B cell (primary cell): ENCODE measurements at regions not wholly inside any gene's neighbourhood (a gene's known extent, or its start where the extent isn't known, plus 50 kb on each side); places are given as distances from the start of the nearest gene placed in this dataset.
"Not testable (repeated sequence)": the region's sequence is repeated elsewhere in the genome, so short reads cannot be mapped to it uniquely, and the experiment has no call there.

Experiments used
- ATAC-seq: fragments of 200-7000 bp; cut with Tn5 transposase; one replicate; pipeline ENCODE4 v1.10.0; 2021; ENCODE audit warnings: low read depth, mild to moderate bottlenecking, moderate number of reproducible peaks, moderate library complexity
- CTCF ChIA-PET: fragments of 350-600 bp; sonication (Branson Sonifier 250); formaldehyde crosslinking; loops from one replicate; lab custom pipeline; 2021; ENCODE audit warnings: antibody characterized with exemption, inconsistent platforms; lab: Charles Lee
- POLR2A ChIA-PET: fragments of 350-600 bp; sonication (Branson Sonifier 250); formaldehyde crosslinking; loops from one replicate; lab custom pipeline; 2021; ENCODE audit warnings: antibody characterized with exemption; lab: Charles Lee
- DNase-seq: peaks from one replicate; pipeline ENCODE4 v3.0.0; 2013
- H2AFZ ChIP-seq: 2 replicates; pipeline ENCODE4 v1.6.1; 2012; ENCODE audit warnings: mild to moderate bottlenecking, low read depth, low read length; ENCODE audit not compliant: insufficient read depth, poor library complexity, severe bottlenecking
- H3K27ac ChIP-seq, 2 donors: 1 replicate in 1 of 2; 2 replicates in 1 of 2; pipeline ENCODE4 v1.5.1; 2012 to 2013; ENCODE audit warnings: low read length in 2 of 2, mild to moderate bottlenecking in 2 of 2, moderate library complexity in 1 of 2
- H3K27me3 ChIP-seq, 4 experiments: fragments of 200-600 bp in 1 of 4; sonication (generic) in 1 of 4; replicated peaks in 1 of 4; 1 replicate in 2 of 4; 2 replicates in 2 of 4; pipeline versions ENCODE4 v1.6.1 to v1.7.0; 2013 to 2016; ENCODE audit warnings: low read length in 3 of 4, mild to moderate bottlenecking in 2 of 4, mixed read lengths in 1 of 4, moderate library complexity in 1 of 4; ENCODE audit not compliant: insufficient read depth in 4 of 4, control insufficient read depth in 3 of 4; ENCODE audit errors: control extremely low read depth in 1 of 4
- H3K36me3 ChIP-seq, 2 experiments: replicated peaks in 1 of 2; 1 replicate in 1 of 2; 2 replicates in 1 of 2; pipeline versions ENCODE4 v1.6.1 to v1.7.1; 2013; ENCODE audit warnings: low read length in 1 of 2; ENCODE audit not compliant: insufficient read depth in 2 of 2, control insufficient read depth in 1 of 2; ENCODE audit errors: control extremely low read depth in 1 of 2, extremely low read depth in 1 of 2
- H3K4me1 ChIP-seq, 2 donors: fragments of 200-600 bp in 1 of 2; sonication (generic) in 1 of 2; 1 replicate in 1 of 2; 2 replicates in 1 of 2; pipeline versions ENCODE4 v1.5.1 to v1.6.1; 2013 to 2017; ENCODE audit warnings: low read length in 2 of 2; ENCODE audit not compliant: control insufficient read depth in 2 of 2, insufficient read depth in 2 of 2
- H3K4me2 ChIP-seq: replicated peaks from 2 replicates; pipeline ENCODE3; 2012; ENCODE audit warnings: mild to moderate bottlenecking, low read depth, low read length; ENCODE audit not compliant: poor library complexity, severe bottlenecking
- H3K4me3 ChIP-seq, 5 experiments: fragments of 200-600 bp in 1 of 5; sonication (generic) in 1 of 5; 1 replicate in 3 of 5; 2 replicates in 2 of 5; pipeline versions ENCODE4 v1.5.1 to v1.7.0; 2011 to 2016; ENCODE audit warnings: low read length in 4 of 5, mild to moderate bottlenecking in 4 of 5, low read depth in 2 of 5, control low read depth in 1 of 5, moderate library complexity in 1 of 5; ENCODE audit not compliant: insufficient read depth in 1 of 5; ENCODE audit errors: control extremely low read depth in 1 of 5, extremely low read depth in 1 of 5
- H3K79me2 ChIP-seq: fragments of 200-600 bp; sonication (generic); one replicate; pipeline ENCODE4 v1.6.0; 2016; ENCODE audit warnings: low read length; ENCODE audit not compliant: control insufficient read depth, insufficient read depth
- H3K9ac ChIP-seq: fragments of 200-600 bp; sonication (generic); 2 replicates; pipeline ENCODE4 v1.6.1; 2017; ENCODE audit warnings: mild to moderate bottlenecking, low read length, moderate library complexity
- H3K9me3 ChIP-seq, 3 donors: one replicate each; pipeline versions ENCODE4 v1.6.1 to v1.7.1; 2013; ENCODE audit warnings: low read length in 2 of 3; ENCODE audit not compliant: control insufficient read depth in 2 of 3, insufficient read depth in 1 of 3; ENCODE audit errors: control extremely low read depth in 1 of 3
- H4K20me1 ChIP-seq: 2 replicates; pipeline ENCODE4 v1.6.0; 2012; ENCODE audit warnings: mild to moderate bottlenecking, low read length; ENCODE audit not compliant: insufficient read depth, control insufficient read depth, poor library complexity, severe bottlenecking
- H3K27ac Mint-ChIP-seq: one replicate; pipeline ENCODE4 v1.8.0; 2021; ENCODE audit warnings: mixed read lengths
- H3K27me3 Mint-ChIP-seq: one replicate; pipeline ENCODE4 v1.8.0; 2021; ENCODE audit warnings: mixed read lengths
- H3K4me1 Mint-ChIP-seq: one replicate; pipeline ENCODE4 v1.8.0; 2021; ENCODE audit warnings: mixed read lengths
- H3K4me3 Mint-ChIP-seq: one replicate; pipeline ENCODE4 v1.8.0; 2021; ENCODE audit warnings: mixed read lengths
- H3K9me3 Mint-ChIP-seq: one replicate; pipeline ENCODE4 v1.8.0; 2022; ENCODE audit warnings: mixed read lengths; ENCODE audit not compliant: insufficient read depth
- EZH2 ChIP-seq: IDR thresholded peaks from 2 replicates; pipeline ENCODE4 v1.6.1; 2012; ENCODE audit warnings: borderline replicate concordance, low read depth, mild to moderate bottlenecking, moderate library complexity, low read length; ENCODE audit not compliant: insufficient read depth, poor library complexity, severe bottlenecking
- WGBS: methylation state at CpG from one replicate; pipeline ENCODE4 v1.1.5; 2013; ENCODE audit warnings: missing lambda C conversion rate; ENCODE audit not compliant: insufficient coverage; 5-methylcytosine and 5-hydroxymethylcytosine counted together
- intact Hi-C: fragments of 100-400 bp; cut with micrococcal nuclease; formaldehyde crosslinking; loops from one replicate; pipeline ENCODE4 v1.10.0; 2022
- TF ChIP-seq, protein P1 (sequence below): fragments of 200-600 bp; IDR thresholded peaks from one replicate; pipeline ENCODE4 v1.8.0; 2022; ENCODE audit warnings: antibody characterized with exemption, mild to moderate bottlenecking

DNA sequence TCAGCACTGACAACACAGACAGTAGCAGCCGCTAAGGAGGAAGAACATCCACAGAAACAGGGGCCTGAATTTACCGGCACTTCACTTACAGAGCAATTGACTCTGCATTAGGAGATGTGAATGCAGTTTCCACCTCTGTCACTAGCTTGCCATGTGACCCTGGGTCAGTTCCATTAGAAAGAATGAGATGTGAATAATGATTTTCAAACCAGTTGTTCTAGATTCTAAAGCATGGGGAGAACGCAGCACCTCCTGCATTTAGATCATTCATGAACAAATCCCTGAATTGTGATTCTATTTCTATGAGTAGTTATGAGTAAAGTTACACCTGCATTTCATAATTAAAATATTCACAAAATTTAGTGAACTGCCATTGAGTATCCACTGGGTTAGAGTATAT lies 197.3 kb upstream of the EXOC2 start:
- TF ChIP-seq, protein P1, sequence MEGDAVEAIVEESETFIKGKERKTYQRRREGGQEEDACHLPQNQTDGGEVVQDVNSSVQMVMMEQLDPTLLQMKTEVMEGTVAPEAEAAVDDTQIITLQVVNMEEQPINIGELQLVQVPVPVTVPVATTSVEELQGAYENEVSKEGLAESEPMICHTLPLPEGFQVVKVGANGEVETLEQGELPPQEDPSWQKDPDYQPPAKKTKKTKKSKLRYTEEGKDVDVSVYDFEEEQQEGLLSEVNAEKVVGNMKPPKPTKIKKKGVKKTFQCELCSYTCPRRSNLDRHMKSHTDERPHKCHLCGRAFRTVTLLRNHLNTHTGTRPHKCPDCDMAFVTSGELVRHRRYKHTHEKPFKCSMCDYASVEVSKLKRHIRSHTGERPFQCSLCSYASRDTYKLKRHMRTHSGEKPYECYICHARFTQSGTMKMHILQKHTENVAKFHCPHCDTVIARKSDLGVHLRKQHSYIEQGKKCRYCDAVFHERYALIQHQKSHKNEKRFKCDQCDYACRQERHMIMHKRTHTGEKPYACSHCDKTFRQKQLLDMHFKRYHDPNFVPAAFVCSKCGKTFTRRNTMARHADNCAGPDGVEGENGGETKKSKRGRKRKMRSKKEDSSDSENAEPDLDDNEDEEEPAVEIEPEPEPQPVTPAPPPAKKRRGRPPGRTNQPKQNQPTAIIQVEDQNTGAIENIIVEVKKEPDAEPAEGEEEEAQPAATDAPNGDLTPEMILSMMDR = no peak
- TF ChIP-seq EZH2 = no peak
- intact Hi-C loops = no loop called here
- H3K79me2 ChIP-seq = no peaks in the 10 kb centered on the region
- Mint-ChIP-seq H3K4me1 (no peaks in the 10 kb centered on the region), H3K27ac (no peak overlapping the region), H3K9me3 (no peaks in the 10 kb centered on the region), H3K4me3 (no peak overlapping the region), H3K27me3 (peaks cover 5% of the 10 kb centered on the region)
- no peak overlapping the region for H3K27ac ChIP-seq
- DNase-seq = no peak
- H3K4me2 ChIP-seq = no peak overlapping the region
- H3K27me3 ChIP-seq = no peaks in the 10 kb centered on the region
- no peaks in the 10 kb centered on the region for H3K4me1 ChIP-seq
- no peak overlapping the region for H3K9ac ChIP-seq
- POLR2A ChIA-PET = no interaction called here
- peaks cover 0 to 6% (median 0%) of the 10 kb centered on the region in 3 donors for H3K9me3 ChIP-seq
- 80% methylated on average over 1 of the region's 3 CpGs for WGBS
- CTCF ChIA-PET = no interaction called here
- no peaks in the 10 kb centered on the region for H4K20me1 ChIP-seq
- no peak for ATAC-seq
- no peaks in the 10 kb centered on the region for H3K36me3 ChIP-seq
- no peak overlapping the region for H2AFZ ChIP-seq
- no peak overlapping the region for H3K4me3 ChIP-seq

DNA sequence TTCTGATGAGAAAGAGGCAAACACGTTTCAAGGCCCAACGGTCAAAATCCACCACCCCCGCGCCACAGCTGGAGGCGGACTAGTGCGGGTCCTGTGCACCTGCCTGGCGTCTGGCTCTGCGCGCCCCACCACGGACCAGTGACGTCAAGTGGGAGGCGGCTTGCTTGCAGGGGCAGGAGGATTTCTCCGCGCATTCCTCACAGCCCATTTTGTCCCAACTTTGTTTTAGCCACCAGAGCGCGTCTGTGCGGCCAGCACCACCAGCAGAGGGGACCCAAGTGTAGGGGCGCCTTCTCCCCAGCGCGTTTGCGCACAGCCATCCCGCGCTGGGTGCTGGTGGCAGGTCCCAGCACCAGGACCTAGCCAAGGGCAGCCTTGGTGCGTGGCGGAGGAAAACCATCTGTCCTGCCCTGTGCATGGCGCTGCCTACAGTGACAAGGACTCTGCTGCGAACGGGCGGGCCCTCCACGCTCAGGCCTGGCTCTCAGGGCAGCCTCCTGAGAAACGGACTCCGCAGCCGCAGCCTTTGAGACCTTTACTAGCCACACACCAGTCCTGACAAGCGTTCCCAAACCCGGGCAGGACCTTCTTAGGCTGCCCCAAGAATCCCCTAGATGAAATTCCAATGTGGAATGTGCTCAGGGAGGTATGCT lies 194.8 kb upstream of the EXOC2 start:
- H4K20me1 ChIP-seq = no peaks in the 10 kb centered on the region
- H3K27me3 ChIP-seq = no peaks in the 10 kb centered on the region
- no peaks in the 10 kb centered on the region for H3K79me2 ChIP-seq
- 88% methylated on average over 32 of the region's 35 CpGs for WGBS
- Mint-ChIP-seq H3K4me3 (no peak overlapping the region), H3K27ac (no peak overlapping the region), H3K4me1 (no peaks in the 10 kb centered on the region), H3K9me3 (no peaks in the 10 kb centered on the region), H3K27me3 (peaks cover 12% of the 10 kb centered on the region)
- CTCF ChIA-PET = no interaction called here
- peaks cover 0 to 6% (median 0%) of the 10 kb centered on the region in 3 donors for H3K9me3 ChIP-seq
- no peaks in the 10 kb centered on the region for H3K4me1 ChIP-seq
- no peak overlapping the region for H3K27ac ChIP-seq
- no peaks in the 10 kb centered on the region for H3K36me3 ChIP-seq
- DNase-seq (no peak), ATAC-seq (no peak)
- H3K4me3 ChIP-seq = no peak overlapping the region
- TF ChIP-seq EZH2 = no peak
- TF ChIP-seq, protein P1 = no peak
- H3K9ac ChIP-seq = no peak overlapping the region
- no peak overlapping the region for H3K4me2 ChIP-seq
- intact Hi-C loops = no loop called here
- POLR2A ChIA-PET = no interaction called here
- no peak overlapping the region for H2AFZ ChIP-seq

DNA sequence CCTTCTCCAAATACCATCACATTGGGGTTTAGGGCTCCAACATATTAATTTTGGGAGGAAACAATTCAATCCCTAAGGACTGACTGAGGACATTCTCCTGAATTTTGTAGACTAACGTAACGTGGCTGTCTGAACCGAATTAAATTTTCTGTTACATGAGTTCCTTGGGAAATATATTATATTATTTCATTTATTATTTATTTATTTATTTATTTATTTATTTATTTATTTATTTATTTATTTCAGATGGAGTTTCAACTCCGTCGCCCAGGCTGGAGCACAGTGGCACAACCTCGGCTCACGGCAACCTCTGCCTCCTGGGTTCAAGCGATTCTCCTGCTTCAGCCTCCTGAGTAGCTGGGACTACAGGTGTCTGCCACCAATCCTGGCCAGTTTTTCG lies 193.2 kb upstream of the EXOC2 start:
- intact Hi-C loops, H3K27me3 ChIP-seq, H3K4me2 ChIP-seq, H3K27ac Mint-ChIP-seq, H3K9me3 Mint-ChIP-seq, H3K4me3 ChIP-seq, H3K4me3 Mint-ChIP-seq, H3K9ac ChIP-seq, H3K9me3 ChIP-seq, H3K4me1 Mint-ChIP-seq, H3K4me1 ChIP-seq, H4K20me1 ChIP-seq, H2AFZ ChIP-seq, H3K79me2 ChIP-seq, POLR2A ChIA-PET, H3K36me3 ChIP-seq, ATAC-seq, DNase-seq, H3K27ac ChIP-seq: not testable (repeated sequence)
- CTCF ChIA-PET = interaction anchor here (0.8 kb wide), 1 partner anchor 9 kb away, joined by 4 read pairs; no protein-coding TSS in a partner anchor
- 89% methylated on average over 6 of the region's 9 CpGs for WGBS
- peaks cover 18% of the 10 kb centered on the region for H3K27me3 Mint-ChIP-seq
